Limb (tissue), 2 donors: ENCODE measurements at regions not wholly inside any gene's neighbourhood (a gene's known extent, or its start where the extent isn't known, plus 50 kb on each side); places are given as distances from the start of the nearest gene placed in this dataset.

ENCODE experiments used
- DNase-seq, 2 donors: peaks; one replicate each; pipeline ENCODE4 v3.0.0-alpha.2; 2016; ENCODE audit errors: extremely low spot score in 2 of 2

- DNase-seq: no peak
Observed at GRCh38 chr2:120785228-120785966, 49.7 kb downstream of the GLI2 start.

DNA sequence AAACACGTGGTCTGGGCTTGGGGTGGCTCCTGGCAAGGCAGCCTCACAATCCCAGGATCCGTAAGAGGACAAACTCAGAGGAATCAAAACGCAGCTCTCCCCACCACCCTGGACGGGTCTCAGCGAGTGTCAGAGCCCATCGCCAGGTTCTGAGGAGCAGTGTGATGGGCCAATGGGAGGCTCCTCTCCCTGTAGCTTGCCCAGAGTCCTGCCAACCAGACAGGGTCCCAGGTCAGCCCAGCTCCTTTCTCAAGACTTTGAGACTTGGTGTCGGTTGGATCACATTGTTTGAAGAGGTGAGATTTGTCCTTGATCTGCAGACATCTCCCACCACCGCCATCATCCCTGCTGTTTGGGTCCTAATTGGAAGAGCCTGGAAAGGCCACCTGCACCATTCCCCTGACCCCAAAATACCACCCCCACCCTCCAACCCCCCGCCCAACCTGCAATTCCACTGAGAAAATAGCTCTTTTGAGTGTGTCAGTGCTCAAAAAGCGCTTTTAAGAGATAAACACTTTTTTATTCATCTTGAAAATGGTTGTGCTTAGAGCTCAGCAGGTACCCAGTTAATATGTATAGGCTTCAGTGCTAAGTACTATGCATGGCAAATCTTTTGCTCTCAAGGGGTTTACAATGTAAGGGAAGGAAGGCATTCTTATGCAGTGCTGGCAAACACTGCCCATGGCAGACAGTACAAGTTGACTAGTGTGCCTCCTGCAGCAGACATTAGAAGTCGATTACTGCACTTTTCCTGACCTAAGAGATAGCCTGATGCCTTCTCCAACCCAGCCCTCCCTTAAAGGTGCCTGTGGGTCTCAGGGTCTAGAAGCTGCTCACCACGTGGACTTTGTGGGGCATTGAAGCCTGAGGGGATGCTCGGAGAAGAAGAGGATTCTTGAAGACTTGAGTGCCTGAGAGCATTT lies 50.6 kb downstream of the GLI2 start:
- no peak for DNase-seq

DNA sequence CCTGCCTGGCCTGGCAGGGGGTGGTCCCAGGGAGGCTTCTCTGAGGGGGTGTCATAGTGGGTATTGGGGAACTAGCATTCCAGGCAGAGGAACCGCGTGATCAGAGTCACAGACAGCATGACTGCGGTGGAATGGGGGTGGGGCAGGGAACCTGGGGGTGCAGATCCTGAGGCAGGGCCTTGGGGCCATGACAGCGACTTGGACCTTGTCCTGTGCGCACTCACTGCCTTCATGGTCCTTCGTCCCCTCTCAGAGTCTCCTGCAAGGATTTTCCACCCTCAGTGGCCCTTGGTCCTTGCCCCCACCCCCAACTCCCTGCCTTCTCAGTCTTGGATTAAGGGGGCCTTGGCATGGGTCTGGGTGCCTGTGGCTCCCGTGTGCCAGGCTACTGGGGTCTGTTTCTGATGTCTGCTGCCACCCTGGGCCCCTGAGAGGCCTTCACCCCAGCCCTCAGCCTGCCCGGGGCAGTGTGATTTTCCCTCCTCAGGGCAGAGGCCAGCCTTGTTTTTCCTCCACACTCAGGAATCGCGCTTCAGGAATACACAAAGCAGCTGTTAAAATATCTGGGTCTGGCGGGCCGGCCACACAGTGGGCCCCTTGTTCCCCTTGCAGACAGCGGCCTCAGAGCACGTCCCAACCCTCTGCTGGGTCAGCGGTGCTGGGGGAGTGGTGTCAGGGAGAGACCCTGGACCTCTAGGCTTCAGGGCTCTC lies 51.6 kb downstream of the GLI2 start:
- DNase-seq: no peak

GRCh38 chr2:120787822-120788700 lies 52.4 kb downstream of the GLI2 start:
- no peak for DNase-seq

- no peak for DNase-seq
Observed at GRCh38 chr2:120791243-120791961, 55.7 kb downstream of the GLI2 start.

DNA sequence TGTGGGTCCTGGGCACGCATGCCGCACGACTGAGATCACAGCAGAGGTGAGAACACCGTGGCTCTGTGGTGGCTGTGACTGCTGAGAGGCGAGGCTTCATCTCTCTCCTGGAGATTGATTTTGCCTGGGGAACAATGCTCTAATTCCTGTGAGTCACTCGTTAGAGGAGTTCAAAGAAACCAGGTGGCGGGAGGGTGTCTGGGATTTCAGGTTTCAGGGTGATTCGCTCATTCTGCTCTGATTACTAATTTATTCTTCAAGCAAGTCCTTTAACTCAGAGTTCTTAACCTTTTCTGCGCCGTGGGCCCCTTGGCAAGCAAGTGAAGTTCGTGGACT lies 56.3 kb downstream of the GLI2 start:
- no peak for DNase-seq

DNA sequence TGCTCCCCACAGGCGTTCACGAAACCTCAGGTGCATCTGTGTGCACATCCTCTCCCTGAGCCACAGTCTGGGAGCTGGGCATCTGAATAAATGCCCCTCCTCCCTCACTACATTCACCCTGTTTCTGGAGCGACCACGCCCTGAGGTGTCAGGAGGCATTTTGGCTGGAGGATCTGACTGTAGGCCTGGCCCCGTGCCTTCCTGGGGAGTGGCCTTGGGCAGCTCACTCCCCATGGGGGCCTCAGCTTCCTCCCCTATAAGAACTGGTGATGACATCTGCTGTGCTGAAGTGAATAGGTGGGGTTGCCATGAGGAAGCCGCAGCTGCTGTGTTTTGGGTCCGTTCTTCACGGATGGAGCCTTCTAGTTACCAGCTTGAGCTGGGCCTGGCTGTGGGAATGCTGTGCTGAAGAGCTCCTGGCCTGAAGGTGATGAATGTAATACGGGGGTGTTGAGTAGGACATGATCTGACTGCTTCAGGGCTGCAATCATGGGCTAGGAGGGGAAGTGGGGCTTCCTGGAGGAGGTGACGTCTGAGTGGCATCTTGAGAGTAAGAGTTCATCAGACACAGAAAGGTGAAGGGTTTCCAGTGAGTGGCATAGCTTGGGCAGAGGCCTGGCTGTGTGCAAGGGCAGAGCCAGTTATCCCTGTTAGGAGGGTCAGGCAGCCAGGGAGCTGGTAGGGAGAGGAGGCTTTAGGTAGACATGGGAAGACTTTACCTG lies 58.2 kb downstream of the GLI2 start:
- peak in 1 of 2 donors; percentile 17 for DNase-seq

DNA sequence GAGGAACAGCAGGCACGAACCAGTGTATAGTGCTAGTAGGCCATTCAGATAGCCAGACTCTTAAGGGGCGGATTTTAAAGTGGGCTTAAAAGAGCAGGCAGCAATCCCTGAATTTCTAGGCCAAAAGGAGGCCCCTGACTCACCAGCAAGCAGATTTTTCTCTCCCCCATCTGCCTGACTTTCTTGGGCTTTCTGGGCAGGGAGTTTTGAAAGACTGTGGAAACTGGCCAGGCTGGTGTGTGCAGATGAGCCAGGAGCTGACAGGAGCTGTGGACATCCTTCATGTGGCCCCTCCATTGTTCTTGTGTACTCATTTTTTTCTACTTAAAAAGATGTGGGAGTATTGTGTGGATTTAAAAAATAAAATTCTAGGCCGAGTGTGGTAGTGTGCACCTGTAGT lies 59.0 kb downstream of the GLI2 start:
- DNase-seq: no peak

DNA sequence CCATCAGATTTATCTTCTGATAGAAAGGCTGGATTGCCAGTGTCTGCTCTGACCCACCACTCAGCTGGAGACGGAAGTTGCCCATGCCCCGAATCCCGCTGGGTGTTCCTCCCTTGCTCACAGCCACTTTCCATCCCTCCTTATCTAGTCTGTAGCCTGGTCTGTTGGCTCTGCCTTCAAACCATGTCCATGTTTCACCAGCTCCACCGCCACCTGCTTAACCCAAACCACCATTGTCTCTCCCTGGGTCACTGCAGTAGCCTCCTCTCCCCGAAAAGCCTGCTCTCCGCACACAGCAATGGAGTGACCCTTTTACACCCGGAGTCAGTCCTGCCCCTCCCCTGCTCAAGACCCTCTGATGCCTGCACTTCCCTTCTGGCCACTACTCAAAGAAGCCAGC lies 60.4 kb downstream of the GLI2 start:
- no peak for DNase-seq

GRCh38 chr2:120797421-120798221 lies 62.0 kb downstream of the GLI2 start:
- DNase-seq: peak; percentile 56 to 63

GRCh38 chr2:120798567-120799247 lies 63.0 kb downstream of the GLI2 start:
- no peak for DNase-seq

DNA sequence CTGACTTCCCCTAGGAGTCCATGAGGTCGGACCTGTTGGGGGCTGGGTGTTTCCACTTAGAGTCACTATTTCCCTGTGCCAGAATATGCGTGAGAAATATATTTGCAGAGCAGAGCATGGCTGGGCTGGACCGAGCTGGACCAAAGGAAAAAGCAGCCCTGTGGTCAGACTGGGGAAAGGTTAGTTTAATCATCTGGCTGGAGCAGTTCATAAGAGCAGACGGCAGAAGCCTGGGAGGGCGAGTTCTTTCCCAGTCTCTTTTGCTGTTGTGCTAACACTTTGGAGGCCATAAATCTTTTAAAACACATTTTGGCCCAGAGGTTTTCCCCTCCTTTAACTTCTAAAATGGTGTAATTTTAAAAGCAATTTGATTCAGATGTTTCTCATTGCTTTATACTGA lies 66.5 kb downstream of the GLI2 start:
- no peak for DNase-seq

DNA sequence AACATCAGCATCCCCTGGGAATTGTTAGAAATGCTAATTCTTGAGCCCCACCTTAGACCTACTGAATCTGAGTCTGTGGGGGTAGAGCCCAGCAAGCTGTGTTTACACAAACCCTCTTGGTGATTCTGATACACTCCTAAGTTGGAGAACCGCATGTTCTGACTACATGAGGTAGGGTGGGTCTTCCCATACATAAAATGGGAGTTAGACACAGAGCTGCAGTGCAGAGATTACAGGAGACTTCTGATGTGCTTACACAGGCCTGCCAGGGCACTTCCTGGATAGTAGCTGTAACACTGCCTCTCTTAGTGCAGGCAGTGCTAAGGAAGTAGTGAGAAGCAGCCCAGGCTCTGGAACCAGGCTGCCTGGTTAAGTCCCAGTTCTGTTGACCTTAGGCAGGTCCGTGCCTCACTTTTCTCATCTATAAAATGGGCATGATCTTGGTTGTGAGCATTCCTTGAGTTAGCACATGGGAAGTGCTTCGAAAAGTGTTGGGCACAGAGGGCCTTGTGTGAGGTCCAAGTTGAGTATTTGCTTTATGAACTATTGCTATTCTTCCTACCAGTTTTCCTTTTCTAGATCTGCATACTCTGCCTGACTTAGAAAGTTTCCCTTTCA lies 67.3 kb downstream of the GLI2 start:
- DNase-seq: no peak

GRCh38 chr2:120803764-120804335 lies 68.2 kb downstream of the GLI2 start:
- no peak for DNase-seq

DNA sequence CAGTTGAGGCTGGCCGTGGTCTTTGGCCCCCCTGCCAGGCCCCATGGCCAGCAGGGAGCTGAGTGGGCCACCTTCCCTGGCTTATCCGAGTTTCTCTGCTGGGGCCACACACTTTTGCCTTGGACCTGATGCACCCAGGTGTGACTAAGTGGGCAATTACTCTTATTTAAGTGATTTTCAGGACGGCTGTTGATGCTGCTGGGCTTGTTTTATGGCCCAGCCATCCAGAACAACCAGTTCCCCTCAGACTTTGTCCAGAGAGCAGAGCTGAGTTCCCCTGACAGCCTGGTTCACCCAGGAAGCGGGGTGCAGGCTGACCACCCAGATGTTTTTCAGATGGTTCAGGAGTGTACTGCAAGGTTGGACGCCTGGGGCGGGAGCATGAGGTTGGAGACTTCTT lies 68.8 kb downstream of the GLI2 start:
- DNase-seq: no peak

DNA sequence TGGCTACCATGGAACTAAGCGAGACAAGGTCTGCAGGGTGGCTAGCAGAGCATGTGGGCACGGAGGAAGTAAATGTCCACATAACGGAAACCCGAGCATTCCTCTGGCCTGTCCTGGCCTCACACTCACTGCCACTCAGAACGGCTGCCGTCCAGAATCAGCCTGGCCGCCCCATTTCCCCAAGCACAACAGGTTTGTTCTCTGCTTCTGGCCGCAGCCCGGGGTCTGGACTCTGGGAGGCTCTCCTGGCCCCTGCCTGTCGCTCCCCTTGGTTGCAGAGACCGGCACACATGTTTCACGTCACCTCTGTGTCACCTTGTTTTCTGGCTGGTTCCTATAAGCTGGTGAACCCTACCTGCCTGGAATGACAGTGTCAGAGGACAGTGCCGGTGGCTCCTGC lies 69.3 kb downstream of the GLI2 start:
- no peak for DNase-seq

DNA sequence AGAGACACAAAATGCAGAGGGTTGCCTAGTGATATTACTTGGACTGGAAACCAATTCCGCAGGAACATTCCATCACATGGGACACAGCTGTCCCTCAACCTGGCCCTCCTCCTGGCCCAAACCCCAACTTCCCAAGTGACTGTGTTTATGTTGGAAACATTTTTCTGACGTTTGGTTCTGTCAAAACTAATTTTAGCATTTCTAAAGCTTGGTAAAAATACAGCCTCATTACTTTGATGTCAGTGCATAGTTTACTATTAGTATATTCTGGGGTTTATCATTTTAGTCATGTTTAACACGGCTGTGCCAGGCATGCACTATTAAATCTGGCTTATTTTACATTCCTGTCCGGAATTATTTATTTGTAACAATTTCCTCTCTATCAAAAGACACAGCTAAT lies 69.9 kb downstream of the GLI2 start:
- DNase-seq: peak in 1 of 2 donors; percentile 30

- no peak for DNase-seq
Observed at GRCh38 chr2:120807751-120808150, 72.1 kb downstream of the GLI2 start.
